ENCODE measurements at regions not wholly inside any gene's neighbourhood (a gene's known extent, or its start where the extent isn't known, plus 50 kb on each side); places are given as distances from the start of the nearest gene placed in this dataset.

DNA sequence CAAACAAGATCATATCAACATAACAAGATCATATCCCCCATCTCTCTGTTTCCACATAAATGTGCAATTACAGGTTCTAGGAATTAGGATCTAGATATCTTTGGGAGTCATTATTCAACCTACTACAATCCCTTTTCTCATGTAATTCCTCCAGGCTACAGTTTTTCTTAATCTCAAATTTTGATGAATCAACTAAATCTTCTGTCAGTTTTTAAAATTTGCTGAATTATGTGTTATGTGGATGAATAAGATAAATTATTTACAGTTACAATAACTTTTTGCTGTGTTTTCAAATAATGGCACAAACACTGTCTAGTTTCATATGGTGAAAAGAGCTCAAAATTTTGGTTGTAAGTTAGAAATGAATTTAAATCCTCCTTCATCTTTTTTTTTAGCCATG, 405.8 kb downstream of the FAM170A start:
- no peaks in the 10 kb centered on the region for H3K9me3 ChIP-seq (ENCODE audit: control insufficient read depth, insufficient read depth, low read length)
- no peak overlapping the region for H2BK20ac ChIP-seq (ENCODE audit: low read depth, low read length)
- no peak overlapping the region for H3K56ac ChIP-seq (ENCODE audit: extremely low read depth, insufficient read depth, low read length)
- POLR2A ChIA-PET (ENCODE audit: unreplicated experiment) = no interaction called here
- no peak overlapping the region for H2AK9ac ChIP-seq (replicated peaks; ENCODE audit: low read depth, low read length, poor library complexity)
- H3K4me2 ChIP-seq (ENCODE audit: low read depth, low read length) = no peak overlapping the region
- H3K14ac ChIP-seq (replicated peaks; ENCODE audit: low read depth, low read length) = no peak overlapping the region
- H4K20me1 ChIP-seq (ENCODE audit: insufficient read depth, low read length) = no peaks in the 10 kb centered on the region
- no peaks in the 10 kb centered on the region for H3K4me1 ChIP-seq (ENCODE audit: control insufficient read depth, insufficient read depth, low read length)
- CTCF ChIA-PET = interaction anchor here (0.6 kb wide), 1 partner anchor 18 kb away, joined by 3 read pairs; no protein-coding TSS in a partner anchor
- H3K4me3 ChIP-seq (ENCODE audit: insufficient read depth, low read depth, low read length) = no peak overlapping the region
- no peak overlapping the region for H2AK5ac ChIP-seq (ENCODE audit: low read depth, low read length)
- no peak overlapping the region for H4K5ac ChIP-seq (ENCODE audit: low read depth, low read length)
- intact Hi-C loops (cut with micrococcal nuclease) (loop anchor here (10.0 kb wide), 1 partner anchor 550 kb away; no protein-coding TSS in a partner anchor), dilution Hi-C loops (cut with HindIII; ENCODE audit: low sequenced_read_pairs, unreplicated experiment) (no loop called here), in situ Hi-C loops (cut with MboI; ENCODE audit: low sequenced_read_pairs) (no loop called here)
- no TSS peak for BruUV-seq (replicated peaks)
- no peaks in the 10 kb centered on the region for H3K79me1 ChIP-seq (ENCODE audit: low read depth in 1 of 2, low read length in 2 of 2)
- H3K9ac ChIP-seq (ENCODE audit: low read depth, low read length) = no peak overlapping the region
- H3K27ac ChIP-seq (ENCODE audit: insufficient read depth, low read length) = no peak overlapping the region
- H4K8ac ChIP-seq (ENCODE audit: low read depth in 2 of 2, low read length in 2 of 2) = no peak overlapping the region
- H3K9me1 ChIP-seq (ENCODE audit: insufficient read depth, low read length) = no peaks in the 10 kb centered on the region
- TF ChIP-seq MAFK (IDR thresholded peaks at IDR 0.05; ENCODE audit: low read depth, low read length) (peak; percentile 32; the same call in 1 of the 2 replicates), CEBPB (IDR thresholded peaks at IDR 0.05; ENCODE audit: low read depth, low read length) (no peak), SMC3 (IDR thresholded peaks at IDR 0.05; ENCODE audit: low read depth, low read length) (no peak), POLR2A (IDR thresholded peaks at IDR 0.05; ENCODE audit: low read depth, low read length) (no peak)
- no peak overlapping the region for H3K23ac ChIP-seq (ENCODE audit: low read depth, low read length)
- H4K91ac ChIP-seq (ENCODE audit: insufficient read depth, low read depth, low read length) = no peak overlapping the region
- DNase-seq (no peak), ATAC-seq (ENCODE audit: low read depth) (no peak)
- no peak overlapping the region for H3K18ac ChIP-seq (ENCODE audit: low read depth, low read length)
- H3K4ac ChIP-seq (ENCODE audit: low read depth, low read length) = no peak overlapping the region
- no peak overlapping the region for H2BK120ac ChIP-seq (ENCODE audit: low read depth, low read length)
- no peak overlapping the region for H2AFZ ChIP-seq (replicated peaks; ENCODE audit: low read length, poor library complexity)
- no peaks in the 10 kb centered on the region for H3K27me3 ChIP-seq (ENCODE audit: control insufficient read depth, insufficient read depth, low read length)
- H2BK5ac ChIP-seq (ENCODE audit: low read depth, low read length, poor library complexity, severe bottlenecking) = no peak overlapping the region
- H3K36me3 ChIP-seq (ENCODE audit: control insufficient read depth, insufficient read depth, low read length) = no peaks in the 10 kb centered on the region
- no peak overlapping the region for H2BK15ac ChIP-seq (ENCODE audit: low read depth, low read length)
